IgD-negative memory B cell (primary cell): ENCODE measurements at regions not wholly inside any gene's neighbourhood (a gene's known extent, or its start where the extent isn't known, plus 50 kb on each side); places are given as distances from the start of the nearest gene placed in this dataset.
"Not testable (repeated sequence)": the region's sequence is repeated elsewhere in the genome, so short reads cannot be mapped to it uniquely, and the experiment has no call there.

ENCODE experiments used
- H3K27ac Mint-ChIP-seq, 3 donors: one replicate each; pipeline ENCODE4 v1.8.0; 2020 to 2022; ENCODE audit warnings: mild to moderate bottlenecking in 3 of 3, mixed read lengths in 3 of 3, moderate library complexity in 1 of 3
- H3K27me3 Mint-ChIP-seq: one replicate; pipeline ENCODE4 v1.8.0; 2021; ENCODE audit warnings: mixed read lengths
- H3K36me3 Mint-ChIP-seq: one replicate; pipeline ENCODE4 v1.8.0; 2020; ENCODE audit warnings: mild to moderate bottlenecking, mixed read lengths
- H3K4me1 Mint-ChIP-seq, 3 donors: one replicate each; pipeline ENCODE4 v1.8.0; 2020 to 2022; ENCODE audit warnings: mixed read lengths in 3 of 3, mild to moderate bottlenecking in 1 of 3
- H3K4me3 Mint-ChIP-seq, 4 donors: one replicate each; pipeline ENCODE4 v1.8.0; 2020 to 2022; ENCODE audit warnings: mild to moderate bottlenecking in 4 of 4, mixed read lengths in 4 of 4, moderate library complexity in 3 of 4
- H3K9me3 Mint-ChIP-seq, 3 donors: one replicate each; pipeline ENCODE4 v1.8.0; 2020 to 2021; ENCODE audit warnings: mixed read lengths in 3 of 3, mild to moderate bottlenecking in 1 of 3

DNA sequence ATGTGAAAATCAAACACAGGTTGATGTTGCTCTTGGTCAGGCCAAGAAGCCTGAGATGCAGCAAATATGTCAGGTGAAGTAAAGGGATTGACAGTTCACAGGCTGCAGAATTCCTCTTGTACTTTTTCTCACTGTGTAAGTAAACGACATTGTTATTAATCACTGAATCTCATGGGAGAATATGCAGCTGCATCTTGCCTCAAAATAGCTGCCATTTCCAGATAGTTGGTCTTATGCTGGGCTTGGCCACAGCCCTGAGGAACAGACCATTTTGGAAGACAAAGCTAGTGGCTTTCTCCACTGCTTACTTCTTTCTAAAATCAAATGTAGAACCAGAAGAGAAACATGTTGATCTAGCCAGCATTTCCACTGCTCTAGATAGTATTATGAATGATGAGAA is 403.4 kb upstream of the NR3C2 start:
- Mint-ChIP-seq H3K9me3 (peaks cover 0 to 5% (median 2%) of the 10 kb centered on the region in 3 donors), H3K27ac (no peak overlapping the region), H3K4me1 (no peaks in the 10 kb centered on the region), H3K36me3 (no peaks in the 10 kb centered on the region), H3K27me3 (peaks cover 3% of the 10 kb centered on the region), H3K4me3 (no peak overlapping the region)

- H3K4me1 Mint-ChIP-seq, result no peaks in the 10 kb centered on the region
- H3K4me3 Mint-ChIP-seq, result no peak overlapping the region
- peaks cover 3% of the 10 kb centered on the region for H3K27me3 Mint-ChIP-seq
- no peak overlapping the region for H3K27ac Mint-ChIP-seq
- H3K9me3 Mint-ChIP-seq, result peaks cover 0 to 5% (median 1%) of the 10 kb centered on the region in 3 donors
- H3K36me3 Mint-ChIP-seq, result no peaks in the 10 kb centered on the region
These were observed 401.4 kb upstream of the NR3C2 start for GRCh38 chr4:148843625-148844024.

DNA sequence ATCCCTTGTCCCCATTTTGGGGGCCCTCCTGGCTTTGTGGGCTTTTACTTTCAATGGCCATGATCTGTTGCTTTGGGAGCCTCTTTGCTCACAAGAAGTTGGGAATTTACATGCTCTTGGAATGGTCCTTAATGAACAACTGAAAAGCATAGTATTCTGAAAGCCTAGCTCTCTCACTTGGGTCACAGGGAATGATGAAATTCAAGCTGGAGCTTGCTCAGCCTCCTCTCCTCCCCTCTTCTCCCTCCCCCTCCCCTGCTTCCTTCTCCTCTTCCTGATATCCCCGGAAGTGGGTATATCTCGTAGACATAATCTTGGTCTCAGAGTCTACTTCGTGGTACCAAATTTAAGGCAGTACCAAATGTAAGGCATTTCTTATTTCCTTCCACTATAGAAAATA is 400.6 kb upstream of the NR3C2 start:
- Mint-ChIP-seq H3K4me1 (no peaks in the 10 kb centered on the region), H3K36me3 (no peaks in the 10 kb centered on the region), H3K27me3 (peaks cover 3% of the 10 kb centered on the region), H3K27ac (no peak overlapping the region), H3K4me3 (no peak overlapping the region), H3K9me3 (peaks cover 0 to 5% (median 1%) of the 10 kb centered on the region in 3 donors)

GRCh38 chr4:148837571-148837970 is 395.4 kb upstream of the NR3C2 start:
- not testable (repeated sequence) for H3K9me3 Mint-ChIP-seq, H3K36me3 Mint-ChIP-seq, H3K27me3 Mint-ChIP-seq, H3K27ac Mint-ChIP-seq, H3K4me3 Mint-ChIP-seq
- H3K4me1 Mint-ChIP-seq, result peaks cover 4 to 16% (median 6%) of the 10 kb centered on the region in 3 donors

- Mint-ChIP-seq H3K9me3 (peaks cover 0 to 4% (median 3%) of the 10 kb centered on the region in 3 donors), H3K4me1 (peaks cover 4 to 16% (median 6%) of the 10 kb centered on the region in 3 donors), H3K27me3 (no peaks in the 10 kb centered on the region), H3K36me3 (peaks cover 2% of the 10 kb centered on the region), H3K27ac (peak overlapping the region in 1 of 3 donors; percentile 71), H3K4me3 (peak overlapping the region in 3 of 4 donors; percentile 62 to 78 (median 76))
These were observed 392.8 kb upstream of the NR3C2 start for GRCh38 chr4:148834804-148835631.

DNA sequence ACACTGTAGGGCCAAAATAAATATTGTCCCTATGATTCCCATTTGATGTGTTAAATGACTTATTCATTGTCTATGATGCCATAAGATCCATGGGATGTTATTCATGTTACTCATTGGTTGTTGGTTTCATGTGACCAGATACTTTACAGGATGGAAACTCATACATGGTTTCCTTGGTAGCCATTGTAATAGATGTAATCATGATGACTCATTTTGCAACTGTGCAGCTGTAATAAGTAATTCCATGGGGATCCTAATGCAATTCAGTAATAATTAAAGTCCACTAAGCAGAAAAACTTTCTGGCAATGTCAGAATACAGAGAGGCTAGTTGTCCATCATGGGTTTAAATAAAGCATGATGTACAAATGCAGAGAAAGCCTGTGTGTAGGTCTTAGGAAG is 389.7 kb upstream of the NR3C2 start:
- peaks cover 2% of the 10 kb centered on the region for H3K36me3 Mint-ChIP-seq
- peaks cover 2 to 4% (median 2%) of the 10 kb centered on the region in 3 donors for H3K9me3 Mint-ChIP-seq
- no peak overlapping the region for H3K4me3 Mint-ChIP-seq
- H3K27me3 Mint-ChIP-seq, result no peaks in the 10 kb centered on the region
- H3K27ac Mint-ChIP-seq, result no peak overlapping the region
- peaks cover 4 to 16% (median 6%) of the 10 kb centered on the region in 3 donors for H3K4me1 Mint-ChIP-seq

DNA sequence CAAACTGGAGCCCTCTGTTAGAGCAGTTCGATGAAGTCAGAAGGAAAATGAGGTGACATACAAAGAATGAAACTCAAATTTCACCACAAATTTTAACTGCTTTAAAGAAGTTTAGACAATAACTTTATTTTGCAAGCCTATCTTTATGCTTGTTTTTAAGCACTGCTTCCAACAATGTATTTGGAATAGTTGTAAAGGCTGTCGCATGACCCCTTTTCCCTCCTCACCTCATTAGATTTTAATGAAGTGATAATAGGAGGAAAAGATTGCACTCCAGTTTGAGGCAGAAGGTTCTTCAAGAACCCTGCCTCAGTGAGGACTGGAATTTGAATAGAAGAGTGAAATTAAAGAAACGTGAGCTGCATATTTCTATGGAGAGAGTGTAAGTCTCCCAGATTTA is 386.1 kb upstream of the NR3C2 start:
- Mint-ChIP-seq H3K27ac (no peak overlapping the region), H3K36me3 (peaks cover 2% of the 10 kb centered on the region), H3K4me1 (no peaks in the 10 kb centered on the region), H3K9me3 (peaks cover 2 to 4% (median 3%) of the 10 kb centered on the region in 3 donors), H3K4me3 (no peak overlapping the region), H3K27me3 (no peaks in the 10 kb centered on the region)

DNA sequence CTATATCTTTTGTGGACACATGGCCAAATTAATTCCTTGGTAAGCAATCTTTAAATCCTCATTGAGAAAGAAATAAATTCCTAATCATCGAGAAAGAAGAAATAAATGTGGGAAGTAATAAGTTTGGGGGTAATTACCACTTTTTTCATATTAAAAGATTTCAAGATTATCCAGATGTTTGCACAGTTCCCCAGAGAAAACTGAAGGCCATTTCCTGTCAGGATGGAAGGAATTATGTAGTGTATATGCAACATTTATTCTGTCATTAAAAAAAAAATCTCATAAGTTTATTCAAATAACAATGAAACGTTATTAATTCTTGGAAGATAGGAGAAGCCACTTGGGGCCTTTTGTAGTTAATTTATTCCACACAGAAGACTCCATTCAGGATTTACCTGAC is 385.6 kb upstream of the NR3C2 start:
- Mint-ChIP-seq H3K9me3 (peaks cover 0 to 3% (median 2%) of the 10 kb centered on the region in 3 donors), H3K36me3 (peaks cover 2% of the 10 kb centered on the region), H3K4me1 (no peaks in the 10 kb centered on the region), H3K4me3 (no peak overlapping the region), H3K27me3 (no peaks in the 10 kb centered on the region), H3K27ac (no peak overlapping the region)

DNA sequence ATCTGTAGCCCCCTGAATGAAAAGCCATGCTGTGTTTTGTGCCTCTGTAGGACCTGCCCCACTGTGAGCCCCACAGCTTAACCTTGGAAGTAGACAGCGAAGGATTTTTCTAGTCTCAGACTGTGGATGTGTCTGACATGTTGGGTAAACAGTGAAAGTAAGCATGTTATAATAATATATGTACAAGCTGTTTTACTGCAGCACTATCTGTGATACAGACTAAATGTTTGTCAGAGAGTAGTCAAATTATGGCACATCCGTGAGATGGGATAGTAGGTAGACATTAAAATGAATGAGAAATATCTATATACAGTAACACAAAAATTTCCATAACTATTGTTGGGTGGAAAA is 381.2 kb upstream of the NR3C2 start:
- no peak overlapping the region for H3K27ac Mint-ChIP-seq
- H3K4me3 Mint-ChIP-seq, result no peak overlapping the region
- H3K4me1 Mint-ChIP-seq, result no peaks in the 10 kb centered on the region
- no peaks in the 10 kb centered on the region for H3K27me3 Mint-ChIP-seq
- H3K36me3 Mint-ChIP-seq, result no peaks in the 10 kb centered on the region
- peaks cover 2 to 4% (median 3%) of the 10 kb centered on the region in 3 donors for H3K9me3 Mint-ChIP-seq

DNA sequence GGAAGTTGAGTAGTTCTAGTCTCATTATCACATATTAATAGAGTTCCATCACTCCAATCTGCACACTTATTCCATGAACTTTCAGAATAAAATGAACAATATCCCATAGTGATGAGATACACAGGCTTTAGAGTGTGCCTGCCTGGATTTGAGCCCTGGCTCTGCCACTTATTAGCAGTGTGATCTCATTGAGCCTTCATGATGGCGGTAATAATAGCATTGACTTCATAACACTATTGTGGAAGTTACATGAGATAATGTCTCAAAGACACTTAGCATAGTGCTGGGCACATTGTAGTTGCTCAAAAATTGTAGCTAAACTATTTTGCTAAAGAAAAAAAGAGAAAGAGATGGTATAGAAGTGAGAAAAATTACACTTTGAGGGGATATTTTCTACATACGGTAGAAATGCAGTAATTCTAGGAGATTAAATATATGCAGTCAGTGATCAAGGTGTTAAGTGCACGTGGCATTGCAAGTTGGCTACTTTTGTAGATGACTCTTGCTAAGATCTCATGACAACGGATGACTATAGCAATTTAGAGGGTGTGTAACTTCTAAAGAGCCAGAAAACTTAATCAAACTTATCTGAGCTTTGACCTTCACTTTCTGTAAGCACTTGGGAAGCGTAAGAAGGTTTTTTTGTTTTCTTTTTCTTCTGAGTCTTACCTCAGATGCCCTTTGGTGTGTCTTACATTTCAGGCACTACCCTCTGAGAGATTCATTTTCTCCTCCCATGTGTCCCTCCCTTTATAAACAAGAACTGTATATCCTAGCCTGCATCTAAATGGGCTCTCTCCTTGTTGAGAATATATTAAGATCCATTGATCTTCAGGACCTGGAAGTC is 380.6 kb upstream of the NR3C2 start:
- Mint-ChIP-seq H3K27ac (no peak overlapping the region), H3K4me3 (no peak overlapping the region), H3K4me1 (no peaks in the 10 kb centered on the region)

DNA sequence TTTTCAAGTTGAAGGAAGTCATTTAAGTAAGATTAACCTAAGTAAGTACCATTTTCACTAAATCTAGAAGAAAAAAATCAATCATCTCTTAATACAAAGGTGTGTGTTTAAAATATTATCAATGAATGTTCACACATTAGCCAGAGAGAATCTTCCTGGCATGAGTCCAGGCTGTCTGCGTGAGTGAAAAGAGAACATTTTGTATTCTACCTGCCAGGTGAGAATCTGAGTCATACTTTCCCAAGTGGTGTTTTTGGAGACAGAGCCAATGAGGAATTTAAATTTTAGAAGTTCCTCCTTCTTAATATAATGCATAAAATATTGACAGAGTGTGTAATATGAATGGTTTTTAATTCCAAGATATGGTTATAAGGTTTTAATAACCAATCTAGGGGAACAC is 371.8 kb upstream of the NR3C2 start:
- Mint-ChIP-seq H3K36me3 (no peaks in the 10 kb centered on the region), H3K27ac (peak overlapping the region in 1 of 3 donors; percentile 32)

More for the DNA sequence above, 380.6 kb upstream of the NR3C2 start:
- peaks cover 2 to 4% (median 3%) of the 10 kb centered on the region in 3 donors for H3K9me3 Mint-ChIP-seq
- no peaks in the 10 kb centered on the region for H3K27me3 Mint-ChIP-seq
- H3K36me3 Mint-ChIP-seq, result no peaks in the 10 kb centered on the region

DNA sequence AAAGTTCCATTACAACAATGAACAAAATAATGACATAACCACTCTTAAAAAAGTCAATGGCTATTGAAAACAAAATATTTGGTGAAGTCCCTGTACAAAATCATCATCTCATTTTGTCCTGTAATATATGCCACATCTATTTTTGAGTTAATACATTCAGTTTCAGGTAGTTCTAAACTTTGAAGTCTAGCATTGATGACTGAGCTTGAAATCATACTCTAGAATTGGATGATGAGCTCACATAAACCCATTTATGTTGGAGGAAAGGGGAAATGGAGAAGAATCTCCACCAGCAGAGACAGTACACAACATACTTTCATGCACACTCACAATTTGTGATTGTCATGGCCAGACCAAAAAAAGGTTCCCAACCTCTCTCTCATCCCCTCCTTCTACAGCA is 371.1 kb upstream of the NR3C2 start:
- Mint-ChIP-seq H3K27me3 (no peaks in the 10 kb centered on the region), H3K4me1 (no peaks in the 10 kb centered on the region), H3K27ac (peak overlapping the region in 1 of 3 donors; percentile 32), H3K36me3 (no peaks in the 10 kb centered on the region), H3K4me3 (no peak overlapping the region), H3K9me3 (peaks cover 4 to 14% (median 4%) of the 10 kb centered on the region in 3 donors)

More for the DNA sequence above, 371.8 kb upstream of the NR3C2 start:
- Mint-ChIP-seq H3K4me1 (no peaks in the 10 kb centered on the region), H3K27me3 (no peaks in the 10 kb centered on the region), H3K9me3 (peaks cover 4 to 14% (median 6%) of the 10 kb centered on the region in 3 donors), H3K4me3 (no peak overlapping the region)

- Mint-ChIP-seq H3K27me3 (no peaks in the 10 kb centered on the region), H3K9me3 (peaks cover 4 to 12% (median 4%) of the 10 kb centered on the region in 3 donors), H3K4me3 (no peak overlapping the region), H3K36me3 (no peaks in the 10 kb centered on the region), H3K4me1 (no peaks in the 10 kb centered on the region), H3K27ac (no peak overlapping the region)
These were observed 369.9 kb upstream of the NR3C2 start for GRCh38 chr4:148812101-148812500.

DNA sequence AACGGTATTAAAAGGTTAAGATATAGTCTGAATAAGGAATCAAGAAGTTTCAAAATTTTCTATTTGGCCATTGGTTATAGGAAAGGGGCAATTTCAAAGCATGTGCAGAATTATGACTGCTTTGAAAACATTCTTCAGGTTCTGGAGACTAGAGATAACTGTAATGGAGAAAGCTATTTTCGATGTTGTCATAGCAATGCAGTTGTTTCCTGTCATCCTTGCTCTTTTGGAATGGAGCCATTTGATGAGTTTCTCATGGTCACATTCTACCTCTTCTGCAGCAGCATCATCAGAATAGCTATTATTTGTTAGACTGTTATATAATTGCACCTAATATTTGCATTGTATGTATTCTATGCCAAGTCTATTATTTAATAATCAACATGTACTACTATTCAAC is 368.2 kb upstream of the NR3C2 start:
- Mint-ChIP-seq H3K4me1 (no peaks in the 10 kb centered on the region), H3K4me3 (no peak overlapping the region), H3K27me3 (no peaks in the 10 kb centered on the region), H3K27ac (no peak overlapping the region), H3K36me3 (no peaks in the 10 kb centered on the region), H3K9me3 (peaks cover 2 to 5% (median 4%) of the 10 kb centered on the region in 3 donors)

- Mint-ChIP-seq H3K27ac (no peak overlapping the region), H3K27me3 (no peaks in the 10 kb centered on the region), H3K36me3 (no peaks in the 10 kb centered on the region), H3K4me1 (no peaks in the 10 kb centered on the region), H3K4me3 (no peak overlapping the region), H3K9me3 (peaks cover 0 to 5% (median 4%) of the 10 kb centered on the region in 3 donors)
These were observed 366.2 kb upstream of the NR3C2 start for GRCh38 chr4:148808416-148808815.
